ENCODE measurements at regions not wholly inside any gene's neighbourhood (a gene's known extent, or its start where the extent isn't known, plus 50 kb on each side); places are given as distances from the start of the nearest gene placed in this dataset.

- Histone ChIP-seq H2AFZ (ENCODE audit: control insufficient read depth, low read length) (no peak overlapping the region), H3K9me3 (ENCODE audit: control insufficient read depth, low read depth, low read length) (no peaks in the 10 kb centered on the region), H3K4me1 (ENCODE audit: control insufficient read depth, extremely low read depth, insufficient read depth, low read length) (no peaks in the 10 kb centered on the region), H3K36me3 (ENCODE audit: control insufficient read depth in 2 of 2, extremely low read depth in 1 of 2, insufficient read depth in 2 of 2, low read length in 2 of 2) (no peaks in the 10 kb centered on the region), H3K4me2 (ENCODE audit: control insufficient read depth, extremely low read depth, insufficient read depth, low read depth, low read length) (no peak overlapping the region), H4K20me1 (ENCODE audit: control insufficient read depth, extremely low read depth, insufficient read depth, low read length) (no peaks in the 10 kb centered on the region), H3K27ac (ENCODE audit: control insufficient read depth, insufficient read depth, low read length) (no peak overlapping the region), H3K27me3 (ENCODE audit: control insufficient read depth, extremely low read depth, insufficient read depth, low read length) (no peaks in the 10 kb centered on the region), H3K4me3 (ENCODE audit: control insufficient read depth in 2 of 3, extremely low read depth in 1 of 3, insufficient read depth in 2 of 3, low read depth in 1 of 3, low read length in 3 of 3) (no peak overlapping the region), H3K79me2 (ENCODE audit: control insufficient read depth, insufficient read depth, low read length) (no peaks in the 10 kb centered on the region), H3K9me1 (ENCODE audit: control insufficient read depth, extremely low read depth, insufficient read depth, low read length) (no peaks in the 10 kb centered on the region), H3K9ac (ENCODE audit: control insufficient read depth, extremely low read depth, insufficient read depth, low read length) (no peak overlapping the region)
- FAIRE-seq, result no peak
- DNase-seq (ENCODE audit: low read depth, low spot score), result no peak
- dilution Hi-C loops (cut with MboI; ENCODE audit: extremely low pct_ligation_motif_present, low sequenced_read_pairs), result no loop called here
- no peak for TF ChIP-seq EZH2 (IDR thresholded peaks at IDR 0.05; ENCODE audit: low read length)
- no peak for TF ChIP-seq CTCF (optimal IDR thresholded peaks at IDR 0.05 in 1 of 3, IDR thresholded peaks at IDR 0.05 in 1 of 3, conservative IDR thresholded peaks at IDR 0.05 in 1 of 3; ENCODE audit: extremely low read depth in 1 of 3, insufficient read depth in 2 of 3, low read length in 3 of 3)
These were observed 679.5 kb upstream of the CDH8 start for GRCh38 chr16:62715701-62716100.

- no peaks in the 10 kb centered on the region for H3K9me1 ChIP-seq (ENCODE audit: control insufficient read depth, extremely low read depth, insufficient read depth, low read length)
- TF ChIP-seq EZH2 (IDR thresholded peaks at IDR 0.05; ENCODE audit: low read length), result no peak
- TF ChIP-seq CTCF (optimal IDR thresholded peaks at IDR 0.05 in 1 of 3, IDR thresholded peaks at IDR 0.05 in 1 of 3, conservative IDR thresholded peaks at IDR 0.05 in 1 of 3; ENCODE audit: extremely low read depth in 1 of 3, insufficient read depth in 2 of 3, low read length in 3 of 3), result no peak
- H4K20me1 ChIP-seq (ENCODE audit: control insufficient read depth, extremely low read depth, insufficient read depth, low read length), result no peaks in the 10 kb centered on the region
- no peak overlapping the region for H3K9ac ChIP-seq (ENCODE audit: control insufficient read depth, extremely low read depth, insufficient read depth, low read length)
- H3K36me3 ChIP-seq (ENCODE audit: control insufficient read depth in 2 of 2, extremely low read depth in 1 of 2, insufficient read depth in 2 of 2, low read length in 2 of 2), result no peaks in the 10 kb centered on the region
- no peaks in the 10 kb centered on the region for H3K79me2 ChIP-seq (ENCODE audit: control insufficient read depth, insufficient read depth, low read length)
- no peak overlapping the region for H3K27ac ChIP-seq (ENCODE audit: control insufficient read depth, insufficient read depth, low read length)
- no peak overlapping the region for H3K4me3 ChIP-seq (ENCODE audit: control insufficient read depth in 2 of 3, extremely low read depth in 1 of 3, insufficient read depth in 2 of 3, low read depth in 1 of 3, low read length in 3 of 3)
- FAIRE-seq (no peak), DNase-seq (ENCODE audit: low read depth, low spot score) (no peak)
- no peak overlapping the region for H2AFZ ChIP-seq (ENCODE audit: control insufficient read depth, low read length)
- dilution Hi-C loops (cut with MboI; ENCODE audit: extremely low pct_ligation_motif_present, low sequenced_read_pairs), result no loop called here
- H3K27me3 ChIP-seq (ENCODE audit: control insufficient read depth, extremely low read depth, insufficient read depth, low read length), result no peaks in the 10 kb centered on the region
- H3K9me3 ChIP-seq (ENCODE audit: control insufficient read depth, low read depth, low read length), result no peaks in the 10 kb centered on the region
- H3K4me2 ChIP-seq (ENCODE audit: control insufficient read depth, extremely low read depth, insufficient read depth, low read depth, low read length), result no peak overlapping the region
- H3K4me1 ChIP-seq (ENCODE audit: control insufficient read depth, extremely low read depth, insufficient read depth, low read length), result no peaks in the 10 kb centered on the region
These were observed 676.3 kb upstream of the CDH8 start for GRCh38 chr16:62712566-62712965.

All from keratinocyte (primary cell).